IMR-90 (cell line): ENCODE measurements at regions not wholly inside any gene's neighbourhood (a gene's known extent, or its start where the extent isn't known, plus 50 kb on each side); places are given as distances from the start of the nearest gene placed in this dataset.

Experiments
- ATAC-seq: fragments of 200-7000 bp; cut with Tn5 transposase; 2 replicates; pipeline ENCODE4 v1.9.1; 2020; ENCODE audit warnings: low read depth, mild to moderate bottlenecking, moderate library complexity
- BruUV-seq: library from RNA; stranded (reverse); fragments of 400-500 nt; replicated peaks from 2 replicates; lab custom pipeline; 2021; lab: Mats Ljungman, UMichigan
- CTCF ChIA-PET: fragments of 300-600 bp; formaldehyde crosslinking; extraction: SDS; loops from one replicate; lab custom pipeline; 2021; ENCODE audit warnings: antibody characterized with exemption; lab: Yijun Ruan, JAX
- POLR2A ChIA-PET: fragments of 300-600 bp; sonication (Branson Sonifier 250); formaldehyde crosslinking; loops from one replicate; lab custom pipeline; 2022; ENCODE audit warnings: antibody characterized with exemption; ENCODE audit not compliant: unreplicated experiment; lab: Charles Lee
- DNase-seq: peaks from one replicate; pipeline ENCODE4 v3.0.0; 2013
- H2AFZ ChIP-seq: replicated peaks from 2 replicates; pipeline ENCODE3; 2013; ENCODE audit warnings: low read length, mild to moderate bottlenecking; ENCODE audit not compliant: poor library complexity
- H2AK5ac ChIP-seq: 2 replicates; pipeline ENCODE4 v1.6.1; 2013; ENCODE audit warnings: low read depth, low read length, inconsistent platforms
- H2AK9ac ChIP-seq: replicated peaks from 2 replicates; pipeline ENCODE3; 2013; ENCODE audit warnings: mild to moderate bottlenecking, low read depth, low read length, moderate library complexity; ENCODE audit not compliant: poor library complexity
- H2BK120ac ChIP-seq: 2 replicates; pipeline ENCODE4 v1.6.1; 2013; ENCODE audit warnings: low read depth, low read length, inconsistent platforms
- H2BK15ac ChIP-seq: 3 replicates; pipeline ENCODE4 v1.6.1; 2013; ENCODE audit warnings: low read depth, low read length, inconsistent platforms
- H2BK20ac ChIP-seq: 2 replicates; pipeline ENCODE4 v1.6.1; 2013; ENCODE audit warnings: low read depth, mild to moderate bottlenecking, inconsistent platforms, low read length, moderate library complexity
- H2BK5ac ChIP-seq: 2 replicates; pipeline ENCODE4 v1.6.1; 2013; ENCODE audit warnings: mild to moderate bottlenecking, low read depth, low read length, inconsistent platforms; ENCODE audit not compliant: poor library complexity, severe bottlenecking
- H3K14ac ChIP-seq: replicated peaks from 2 replicates; pipeline ENCODE4 v1.6.1; 2013; ENCODE audit warnings: low read depth, low read length, inconsistent platforms
- H3K18ac ChIP-seq: 2 replicates; pipeline ENCODE4 v1.6.1; 2013; ENCODE audit warnings: low read depth, low read length, control low read depth
- H3K23ac ChIP-seq: 2 replicates; pipeline ENCODE4 v1.6.1; 2013; ENCODE audit warnings: low read depth, low read length, inconsistent platforms
- H3K27ac ChIP-seq: 2 replicates; pipeline ENCODE4 v1.5.1; 2013; ENCODE audit warnings: mild to moderate bottlenecking, control low read depth, low read length; ENCODE audit not compliant: insufficient read depth
- H3K27me3 ChIP-seq: 2 replicates; pipeline ENCODE4 v1.6.1; 2013; ENCODE audit warnings: low read length; ENCODE audit not compliant: control insufficient read depth, insufficient read depth
- H3K36me3 ChIP-seq: 2 replicates; pipeline ENCODE4 v1.6.1; 2013; ENCODE audit warnings: low read length, mixed read lengths; ENCODE audit not compliant: control insufficient read depth, insufficient read depth
- H3K4ac ChIP-seq: 2 replicates; pipeline ENCODE4 v1.6.1; 2013; ENCODE audit warnings: low read depth, low read length, inconsistent platforms
- H3K4me1 ChIP-seq: 2 replicates; pipeline ENCODE4 v1.6.1; 2013; ENCODE audit warnings: low read length, mixed read lengths; ENCODE audit not compliant: control insufficient read depth, insufficient read depth
- H3K4me2 ChIP-seq: 2 replicates; pipeline ENCODE4 v1.6.1; 2013; ENCODE audit warnings: low read depth, mild to moderate bottlenecking, control low read depth, low read length, moderate library complexity
- H3K4me3 ChIP-seq: 2 replicates; pipeline ENCODE4 v1.5.1; 2013; ENCODE audit warnings: low read depth, mild to moderate bottlenecking, control low read depth, low read length, moderate library complexity; ENCODE audit not compliant: insufficient read depth
- H3K56ac ChIP-seq: 2 replicates; pipeline ENCODE4 v1.6.1; 2013; ENCODE audit warnings: low read length, inconsistent platforms; ENCODE audit not compliant: insufficient read depth; ENCODE audit errors: extremely low read depth
- H3K79me1 ChIP-seq, 2 experiments: 2 replicates each; pipeline ENCODE4 v1.6.1; 2013; ENCODE audit warnings: low read length in 2 of 2, inconsistent platforms in 1 of 2, low read depth in 1 of 2
- H3K9ac ChIP-seq: 2 replicates; pipeline ENCODE4 v1.6.1; 2013; ENCODE audit warnings: low read depth, low read length, control low read depth
- H3K9me1 ChIP-seq: 2 replicates; pipeline ENCODE4 v1.6.1; 2013; ENCODE audit warnings: low read length, inconsistent platforms; ENCODE audit not compliant: insufficient read depth
- H3K9me3 ChIP-seq: 2 replicates; pipeline ENCODE4 v1.6.1; 2013; ENCODE audit warnings: low read length; ENCODE audit not compliant: control insufficient read depth, insufficient read depth
- H4K20me1 ChIP-seq: 2 replicates; pipeline ENCODE4 v1.6.1; 2013; ENCODE audit warnings: low read length, inconsistent platforms; ENCODE audit not compliant: insufficient read depth
- H4K5ac ChIP-seq: 2 replicates; pipeline ENCODE4 v1.6.1; 2013; ENCODE audit warnings: mild to moderate bottlenecking, low read depth, low read length, control low read depth
- H4K8ac ChIP-seq, 2 experiments: 2 replicates each; pipeline ENCODE4 v1.6.1; 2013; ENCODE audit warnings: low read depth in 2 of 2, low read length in 2 of 2, control low read depth in 1 of 2, inconsistent platforms in 1 of 2
- H4K91ac ChIP-seq: 2 replicates; pipeline ENCODE4 v1.6.1; 2013; ENCODE audit warnings: low read depth, low read length, inconsistent platforms; ENCODE audit not compliant: insufficient read depth
- BHLHE40 ChIP-seq: fragments of 150-350 bp; IDR thresholded peaks from 2 replicates; pipeline ENCODE4 v1.6.1; 2016; ENCODE audit warnings: mild to moderate bottlenecking, low read depth, low read length
- CEBPB ChIP-seq: IDR thresholded peaks from 2 replicates; pipeline ENCODE4 v1.6.1; 2012; ENCODE audit warnings: low read depth, low read length, improper control_type of control experiment
- CHD1 ChIP-seq: IDR thresholded peaks from 2 replicates; pipeline ENCODE4 v1.6.1; 2012; ENCODE audit warnings: low read depth, low read length, improper control_type of control experiment
- CTCF ChIP-seq: conservative IDR thresholded peaks from 2 replicates; pipeline ENCODE4 v1.5.1; 2012; ENCODE audit warnings: mild to moderate bottlenecking, low read depth, low read length, improper control_type of control experiment
- MAZ ChIP-seq: IDR thresholded peaks from 2 replicates; pipeline ENCODE4 v1.6.1; 2012; ENCODE audit warnings: low read depth, mild to moderate bottlenecking, low read length, improper control_type of control experiment, moderate library complexity, borderline replicate concordance
- MXI1 ChIP-seq: IDR thresholded peaks from 2 replicates; pipeline ENCODE4 v1.6.1; 2012; ENCODE audit warnings: low read depth, mild to moderate bottlenecking, low read length, moderate library complexity, borderline replicate concordance
- NFE2L2 ChIP-seq: fragments of 150-350 bp; IDR thresholded peaks from 2 replicates; pipeline ENCODE4 v1.6.1; 2016; ENCODE audit warnings: low read depth, mild to moderate bottlenecking, low read length
- POLR2A ChIP-seq: IDR thresholded peaks from 2 replicates; pipeline ENCODE4 v1.6.1; 2012; ENCODE audit warnings: mild to moderate bottlenecking, low read depth, low read length
- RAD21 ChIP-seq: IDR thresholded peaks from 2 replicates; pipeline ENCODE4 v1.6.1; 2012; ENCODE audit warnings: low read length, improper control_type of control experiment
- USF2 ChIP-seq: fragments of 150-350 bp; IDR thresholded peaks from 2 replicates; pipeline ENCODE4 v1.6.1; 2017; ENCODE audit warnings: mild to moderate bottlenecking, antibody characterized with exemption, low read length, low read depth
- WGBS, 2 experiments: methylation state at CpG; one replicate each; pipeline versions ENCODE4 v1.1.5 to v1.1.7; 2013; ENCODE audit warnings: missing lambda C conversion rate in 2 of 2; ENCODE audit not compliant: insufficient read length in 1 of 2; ENCODE audit errors: extremely low coverage in 2 of 2; 5-methylcytosine and 5-hydroxymethylcytosine counted together
- dilution Hi-C: fragments of 300-500 bp; cut with HindIII; formaldehyde crosslinking; loops from one replicate; pipeline ENCODE4 v1.14.3; 2018; ENCODE audit warnings: low sequenced_read_pairs; ENCODE audit not compliant: unreplicated experiment
- in situ Hi-C: fragments of 300-500 bp; cut with MboI; formaldehyde crosslinking; loops from 3 replicates; pipeline ENCODE4 v1.14.3; 2019; ENCODE audit warnings: low sequenced_read_pairs, inconsistent platforms, mixed read lengths
- intact Hi-C: fragments of 100-400 bp; cut with micrococcal nuclease; formaldehyde crosslinking; loops from 2 replicates; pipeline ENCODE4 v1.10.0; 2022

GRCh38 chr5:8784692-8785091 lies 761.2 kb downstream of the SEMA5A start:
- Histone ChIP-seq H3K27me3 (no peaks in the 10 kb centered on the region), H3K56ac (no peak overlapping the region), H2BK20ac (no peak overlapping the region), H3K4me1 (no peaks in the 10 kb centered on the region), H4K8ac (no peak overlapping the region), H2AK9ac (no peak overlapping the region), H4K5ac (no peak overlapping the region), H2AFZ (no peak overlapping the region), H3K9me3 (no peaks in the 10 kb centered on the region), H3K23ac (no peak overlapping the region), H3K36me3 (no peaks in the 10 kb centered on the region), H4K20me1 (no peaks in the 10 kb centered on the region), H3K79me1 (no peaks in the 10 kb centered on the region), H3K4me2 (no peak overlapping the region), H3K18ac (no peak overlapping the region), H2AK5ac (no peak overlapping the region), H2BK5ac (no peak overlapping the region), H3K9me1 (no peaks in the 10 kb centered on the region), H3K14ac (no peak overlapping the region), H3K4me3 (no peak overlapping the region), H2BK15ac (no peak overlapping the region), H2BK120ac (no peak overlapping the region), H3K27ac (no peak overlapping the region), H3K4ac (no peak overlapping the region), H4K91ac (no peak overlapping the region), H3K9ac (no peak overlapping the region)
- no TSS peak for BruUV-seq
- ATAC-seq (no peak), DNase-seq (no peak)
- in situ Hi-C loops (no loop called here), intact Hi-C loops (no loop called here), dilution Hi-C loops (no loop called here)
- WGBS, 2 experiments: no CpG with 5 or more reads among the region's 2 CpGs
- no peak for TF ChIP-seq CHD1
- TF ChIP-seq MXI1: no peak
- TF ChIP-seq CTCF: no peak
- TF ChIP-seq RAD21: no peak
- no peak for TF ChIP-seq USF2
- no peak for TF ChIP-seq BHLHE40
- no peak for TF ChIP-seq CEBPB
- no peak for TF ChIP-seq MAZ
- TF ChIP-seq NFE2L2: no peak
- TF ChIP-seq POLR2A: no peak
- POLR2A ChIA-PET: no interaction called here
- CTCF ChIA-PET: no interaction called here
